GM21360 (cell line): ENCODE measurements at regions not wholly inside any gene's neighbourhood (a gene's known extent, or its start where the extent isn't known, plus 50 kb on each side); places are given as distances from the start of the nearest gene placed in this dataset.
"Not testable (repeated sequence)": the region's sequence is repeated elsewhere in the genome, so short reads cannot be mapped to it uniquely, and the experiment has no call there.

ENCODE experiments used
- ATAC-seq: cut with Tn5 transposase; IDR thresholded peaks from one replicate; pipeline ENCODE4 v1.9.1; 2021; ENCODE audit warnings: mild to moderate bottlenecking, moderate library complexity; ENCODE audit not compliant: unreplicated experiment

- no peak for ATAC-seq
Observed at GRCh38 chr10:3331187-3331586, 158.6 kb upstream of the PITRM1 start.

- no peak for ATAC-seq
Observed at GRCh38 chr10:3330663-3331062, 158.1 kb upstream of the PITRM1 start.

GRCh38 chr10:3325954-3326750 is 153.6 kb upstream of the PITRM1 start:
- ATAC-seq = no peak

GRCh38 chr10:3324612-3325038 is 152.0 kb upstream of the PITRM1 start:
- ATAC-seq = no peak

GRCh38 chr10:3323865-3324498 is 151.4 kb upstream of the PITRM1 start:
- no peak for ATAC-seq

GRCh38 chr10:3321123-3321522 is 148.5 kb upstream of the PITRM1 start:
- no peak for ATAC-seq

GRCh38 chr10:3319811-3320226 is 147.2 kb upstream of the PITRM1 start:
- no peak for ATAC-seq

GRCh38 chr10:3318480-3318807 is 145.9 kb upstream of the PITRM1 start:
- ATAC-seq = not testable (repeated sequence)

- not testable (repeated sequence) for ATAC-seq
Observed at GRCh38 chr10:3317553-3318479, 145.2 kb upstream of the PITRM1 start.

- ATAC-seq = not testable (repeated sequence)
Observed at GRCh38 chr10:3314445-3315085, 142.0 kb upstream of the PITRM1 start.

GRCh38 chr10:3313784-3314444 is 141.3 kb upstream of the PITRM1 start:
- ATAC-seq = not testable (repeated sequence)

- no peak for ATAC-seq
Observed at GRCh38 chr10:3312403-3312940, 139.9 kb upstream of the PITRM1 start.

GRCh38 chr10:3310016-3310784 is 137.6 kb upstream of the PITRM1 start:
- no peak for ATAC-seq

GRCh38 chr10:3306050-3306449 is 133.5 kb upstream of the PITRM1 start:
- ATAC-seq = no peak

- no peak for ATAC-seq
Observed at GRCh38 chr10:3295582-3296151, 123.1 kb upstream of the PITRM1 start.

GRCh38 chr10:3294919-3295581 is 122.5 kb upstream of the PITRM1 start:
- no peak for ATAC-seq

- ATAC-seq = no peak
Observed at GRCh38 chr10:3293581-3294431, 121.2 kb upstream of the PITRM1 start.

GRCh38 chr10:3292636-3293035 is 120.1 kb upstream of the PITRM1 start:
- no peak for ATAC-seq
